GM12892 (cell line): ENCODE measurements at regions not wholly inside any gene's neighbourhood (a gene's known extent, or its start where the extent isn't known, plus 50 kb on each side); places are given as distances from the start of the nearest gene placed in this dataset.
"Not testable (repeated sequence)": the region's sequence is repeated elsewhere in the genome, so short reads cannot be mapped to it uniquely, and the experiment has no call there.

Source experiments
- POLR2AphosphoS5 ChIP-seq: IDR thresholded peaks from 2 replicates; pipeline ENCODE4 v1.6.1; 2011; ENCODE audit warnings: low read depth, low read length, control low read depth
- TAF1 ChIP-seq: IDR thresholded peaks from 2 replicates; pipeline ENCODE4 v1.6.1; 2011; ENCODE audit warnings: low read depth, mild to moderate bottlenecking, control low read depth, low read length, borderline replicate concordance

GRCh38 chr1:146278758-146279157, 49.9 kb upstream of the NOTCH2NLA start:
- not testable (repeated sequence) for TF ChIP-seq TAF1, POLR2AphosphoS5
